ENCODE measurements at regions not wholly inside any gene's neighbourhood (a gene's known extent, or its start where the extent isn't known, plus 50 kb on each side); places are given as distances from the start of the nearest gene placed in this dataset.
A peak's percentile ranks its signal among the peaks of the same experiment; 100 is the strongest.

- no peak for DNase-seq (ENCODE audit: low read depth in 2 of 3, low spot score in 1 of 3)
Measured at GRCh38 chr16:59205403-59205802, 471.3 kb upstream of the GOT2 start.

GRCh38 chr16:59204589-59204988, 470.5 kb upstream of the GOT2 start:
- DNase-seq (ENCODE audit: low read depth in 2 of 3, low spot score in 1 of 3): no peak

- DNase-seq (ENCODE audit: low read depth in 2 of 3, low spot score in 1 of 3): no peak
Measured at GRCh38 chr16:59202233-59202862, 468.2 kb upstream of the GOT2 start.

DNA sequence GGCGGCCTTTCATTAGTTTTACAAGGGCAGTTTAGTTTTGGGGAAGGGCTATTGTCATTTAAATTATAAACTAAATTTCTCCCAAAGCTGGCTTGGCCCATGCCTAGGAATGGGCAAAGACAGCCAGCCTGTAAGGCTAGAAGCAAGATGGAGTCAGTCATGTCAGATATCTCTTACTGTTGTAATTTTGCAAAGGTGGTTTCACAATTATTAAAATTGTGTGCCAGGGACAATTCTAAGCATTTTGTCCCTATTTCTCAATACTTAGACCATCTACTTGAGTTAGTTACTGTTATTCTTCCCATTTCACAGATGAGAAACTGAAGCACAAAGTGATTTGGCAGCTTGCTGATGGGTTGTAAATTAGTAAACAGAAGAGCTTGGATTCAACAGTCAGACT, 467.7 kb upstream of the GOT2 start:
- DNase-seq (ENCODE audit: low read depth in 2 of 3, low spot score in 1 of 3): no peak

DNA sequence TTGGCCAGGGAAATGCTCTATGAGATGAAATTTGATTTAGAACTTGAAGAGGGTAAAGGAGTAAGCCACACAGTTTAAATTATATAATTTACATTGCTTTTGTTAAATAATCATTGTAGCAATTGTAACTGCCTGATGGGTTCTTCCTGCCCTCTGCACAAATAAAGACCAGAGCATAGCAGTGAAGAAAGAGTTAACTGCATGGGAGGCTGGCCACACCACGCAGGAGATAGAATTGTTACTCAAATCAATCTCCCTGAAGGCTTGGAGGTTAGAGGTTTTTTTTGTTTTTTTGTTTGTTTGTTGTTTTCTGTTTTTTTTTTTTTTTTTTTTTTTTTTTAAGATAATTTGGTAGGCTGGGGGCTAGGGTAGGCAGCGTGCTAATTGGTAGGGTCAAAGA, 467.0 kb upstream of the GOT2 start:
- no peak for DNase-seq (ENCODE audit: low read depth in 2 of 3, low spot score in 1 of 3)

GRCh38 chr16:59198487-59198886, 464.4 kb upstream of the GOT2 start:
- DNase-seq (ENCODE audit: low read depth in 2 of 3, low spot score in 1 of 3): no peak

GRCh38 chr16:59195242-59195641, 461.1 kb upstream of the GOT2 start:
- DNase-seq (ENCODE audit: low read depth in 2 of 3, low spot score in 1 of 3): no peak

DNA sequence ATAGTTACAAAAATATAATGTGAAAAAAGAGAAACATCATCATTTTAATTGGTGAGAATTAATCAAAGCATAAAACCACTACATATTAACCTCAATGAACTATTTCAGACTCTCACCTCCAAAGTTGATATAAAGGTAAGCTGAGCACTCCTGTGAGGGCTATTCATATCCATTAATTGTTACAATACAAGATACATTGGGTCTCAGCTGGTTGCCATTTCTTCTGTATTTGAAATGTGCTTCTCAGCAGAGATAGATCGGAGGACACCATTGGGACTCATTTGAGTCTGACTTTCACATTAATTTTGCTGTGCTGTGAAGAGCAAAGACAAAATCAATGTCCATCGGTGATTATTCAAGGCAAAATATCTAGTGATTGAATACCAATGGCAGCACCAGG, 459.5 kb upstream of the GOT2 start:
- DNase-seq (ENCODE audit: low read depth in 2 of 3, low spot score in 1 of 3): no peak

GRCh38 chr16:59192551-59193199, 458.6 kb upstream of the GOT2 start:
- DNase-seq (ENCODE audit: low read depth in 2 of 3, low spot score in 1 of 3): peak in 1 of 3 donors; percentile 29

- no peak for DNase-seq (ENCODE audit: low read depth in 2 of 3, low spot score in 1 of 3)
Measured at GRCh38 chr16:59190731-59191130, 456.6 kb upstream of the GOT2 start.

DNA sequence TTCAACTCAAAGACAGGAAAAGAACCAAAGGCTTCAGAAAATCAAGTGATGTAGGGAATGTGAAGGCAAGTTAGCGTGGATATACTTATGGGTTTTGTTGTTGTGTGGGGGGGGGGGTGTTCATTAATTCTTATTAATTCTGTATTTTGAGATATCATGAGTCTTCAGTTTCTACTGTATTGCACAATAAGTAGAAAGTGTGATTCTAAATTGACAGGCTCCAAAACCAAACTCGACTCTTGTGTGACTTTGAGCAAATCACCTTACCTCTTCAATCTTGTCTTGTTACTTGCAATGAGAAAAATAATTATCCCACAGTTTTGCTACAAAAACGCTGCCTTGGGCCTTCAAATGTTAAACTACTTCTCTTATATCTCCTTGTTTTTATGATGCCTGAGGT, 453.9 kb upstream of the GOT2 start:
- no peak for DNase-seq (ENCODE audit: low read depth in 2 of 3, low spot score in 1 of 3)

- no peak for DNase-seq (ENCODE audit: low read depth in 2 of 3, low spot score in 1 of 3)
Measured at GRCh38 chr16:59181821-59182420, 447.8 kb upstream of the GOT2 start.

DNA sequence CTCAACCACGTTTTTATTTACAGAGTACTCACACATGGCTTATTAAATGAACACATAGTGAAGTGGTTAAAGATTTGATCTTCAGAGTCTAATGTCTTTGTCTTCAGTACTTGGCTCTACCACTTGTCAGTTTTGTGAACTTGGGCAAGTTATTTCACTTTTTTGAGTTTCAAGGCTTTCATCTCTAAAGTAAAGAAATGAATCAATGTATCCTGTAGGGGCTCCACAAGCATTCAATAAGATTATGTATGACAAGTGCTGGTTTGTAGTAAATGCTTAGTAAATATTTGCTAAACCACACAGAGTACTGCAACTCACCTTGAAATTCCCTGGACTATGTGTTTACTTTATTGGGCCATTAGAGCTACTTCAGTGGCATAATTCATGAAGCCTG, 446.0 kb upstream of the GOT2 start:
- DNase-seq (ENCODE audit: low read depth in 2 of 3, low spot score in 1 of 3): no peak

- DNase-seq (ENCODE audit: low read depth in 2 of 3, low spot score in 1 of 3): no peak
Measured at GRCh38 chr16:59179446-59180082, 445.4 kb upstream of the GOT2 start.

- no peak for DNase-seq (ENCODE audit: low read depth in 2 of 3, low spot score in 1 of 3)
Measured at GRCh38 chr16:59173408-59173831, 439.3 kb upstream of the GOT2 start.

- DNase-seq (ENCODE audit: low read depth in 2 of 3, low spot score in 1 of 3): no peak
Measured at GRCh38 chr16:59170099-59170712, 436.1 kb upstream of the GOT2 start.

DNA sequence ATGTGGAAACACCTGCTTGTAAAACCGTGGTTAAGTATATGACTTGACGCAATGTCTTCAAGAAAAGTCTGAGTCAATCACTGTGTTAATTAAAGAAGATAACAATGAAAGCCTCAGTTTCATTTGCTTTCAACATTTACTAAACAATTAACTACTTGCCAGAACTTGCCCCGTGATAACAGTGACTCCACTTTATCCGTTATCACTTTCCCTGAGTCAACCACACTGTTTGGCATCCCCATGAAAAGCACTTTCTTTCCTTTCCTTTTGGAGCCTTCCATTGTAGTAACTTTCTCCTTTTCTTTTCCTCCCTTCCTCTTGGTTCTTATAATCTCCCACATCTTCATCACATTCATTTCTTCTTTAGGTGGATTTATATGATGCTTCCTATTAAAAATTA, 435.1 kb upstream of the GOT2 start:
- no peak for DNase-seq (ENCODE audit: low read depth in 2 of 3, low spot score in 1 of 3)

DNA sequence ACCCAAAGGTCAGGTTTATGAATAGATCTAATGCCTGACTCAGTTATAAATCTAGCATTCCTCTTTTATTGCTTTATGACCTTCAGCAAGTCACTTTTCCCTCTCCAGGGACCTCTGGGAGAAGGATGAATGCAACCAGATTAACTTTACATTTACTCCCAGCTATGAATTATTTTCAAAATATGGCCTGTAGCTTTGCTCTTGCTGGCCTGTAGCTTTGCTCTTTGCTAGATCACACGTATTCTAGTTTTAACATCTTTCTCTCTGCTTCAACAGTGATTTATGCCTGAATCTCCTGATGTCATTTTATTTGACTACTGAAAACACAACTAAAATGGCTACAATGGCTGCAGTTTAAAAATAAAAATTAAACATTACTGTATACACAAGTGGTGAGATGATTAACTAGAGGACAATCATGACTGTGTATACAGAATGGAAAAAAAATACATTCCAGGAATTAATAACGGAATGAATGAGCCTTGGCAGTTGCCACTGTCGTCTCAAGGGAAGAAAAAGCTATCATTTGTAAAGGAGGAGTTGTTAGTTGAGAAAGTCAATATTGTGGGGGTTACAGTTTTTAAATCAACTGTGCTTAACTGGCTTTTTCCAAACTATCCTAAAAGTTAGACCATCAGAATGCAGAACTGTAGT, 434.5 kb upstream of the GOT2 start:
- no peak for DNase-seq (ENCODE audit: low read depth in 2 of 3, low spot score in 1 of 3)

DNA sequence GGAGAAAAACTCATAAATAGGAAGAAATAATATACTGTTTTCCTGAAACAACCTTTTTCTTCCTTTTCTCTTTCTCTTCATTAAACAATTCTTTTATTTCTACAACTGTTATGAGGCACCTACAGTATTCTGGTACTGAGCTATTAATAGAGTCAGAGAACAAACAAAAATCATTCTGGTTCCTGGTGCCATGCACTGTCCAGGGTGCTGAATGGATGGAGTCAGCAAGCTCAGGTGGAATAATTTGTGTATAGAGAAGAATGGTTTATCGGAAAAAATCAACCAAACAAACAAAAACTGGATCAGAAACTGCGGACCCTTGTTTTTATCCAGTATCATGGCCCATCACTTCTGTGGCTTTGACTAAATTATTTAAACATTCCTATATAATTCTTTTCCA, 430.3 kb upstream of the GOT2 start:
- no peak for DNase-seq (ENCODE audit: low read depth in 2 of 3, low spot score in 1 of 3)

GRCh38 chr16:59163371-59164055, 429.4 kb upstream of the GOT2 start:
- DNase-seq (ENCODE audit: low read depth in 2 of 3, low spot score in 1 of 3): no peak

GRCh38 chr16:59161679-59162078, 427.6 kb upstream of the GOT2 start:
- DNase-seq (ENCODE audit: low read depth in 2 of 3, low spot score in 1 of 3): no peak
